Left renal pelvis (tissue), 4 donors: ENCODE measurements at regions not wholly inside any gene's neighbourhood (a gene's known extent, or its start where the extent isn't known, plus 50 kb on each side); places are given as distances from the start of the nearest gene placed in this dataset.

Source experiments
- DNase-seq, 4 donors: peaks; one replicate each; pipeline ENCODE4 v3.0.0-alpha.2; 2013; ENCODE audit warnings: low read depth in 4 of 4, low spot score in 3 of 4

DNA sequence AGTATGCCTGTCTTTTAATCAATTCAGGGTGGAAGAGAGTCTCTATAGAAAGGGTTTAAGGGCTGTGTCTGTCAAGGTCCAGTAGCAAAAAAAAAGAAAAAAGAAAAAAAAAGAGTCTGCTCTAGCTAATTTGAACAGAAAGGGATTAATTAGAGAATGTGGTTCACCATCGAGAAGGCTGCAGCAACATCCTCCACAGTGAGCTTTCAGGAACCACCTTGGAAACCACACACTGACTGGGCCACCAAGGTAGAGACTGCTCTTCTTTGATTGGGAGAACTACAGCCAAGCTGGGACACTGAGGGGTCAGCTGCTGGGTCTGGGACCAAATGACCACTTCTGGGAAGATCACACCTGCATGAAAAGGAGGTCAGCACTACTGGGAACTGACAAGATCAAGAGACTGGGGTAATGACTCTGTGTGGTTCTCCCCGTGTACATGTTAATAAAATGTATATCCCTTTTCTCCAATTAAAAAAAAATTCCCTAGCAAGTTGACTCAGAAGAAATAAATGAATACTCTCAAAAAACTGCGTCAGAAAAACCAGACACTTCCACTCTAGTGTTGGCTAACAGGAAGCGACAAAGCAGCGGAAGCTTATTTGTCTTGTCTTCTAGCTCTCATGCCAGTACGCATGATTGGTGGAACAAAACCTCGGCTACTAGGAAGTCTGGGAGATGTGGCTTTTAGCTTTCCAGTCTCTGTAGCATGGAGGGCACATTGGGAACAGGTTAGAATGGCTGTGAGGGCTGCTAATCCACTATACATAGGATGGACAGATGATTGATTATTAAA lies 60.0 kb upstream of the IVNS1ABP start:
- no peak for DNase-seq

DNA sequence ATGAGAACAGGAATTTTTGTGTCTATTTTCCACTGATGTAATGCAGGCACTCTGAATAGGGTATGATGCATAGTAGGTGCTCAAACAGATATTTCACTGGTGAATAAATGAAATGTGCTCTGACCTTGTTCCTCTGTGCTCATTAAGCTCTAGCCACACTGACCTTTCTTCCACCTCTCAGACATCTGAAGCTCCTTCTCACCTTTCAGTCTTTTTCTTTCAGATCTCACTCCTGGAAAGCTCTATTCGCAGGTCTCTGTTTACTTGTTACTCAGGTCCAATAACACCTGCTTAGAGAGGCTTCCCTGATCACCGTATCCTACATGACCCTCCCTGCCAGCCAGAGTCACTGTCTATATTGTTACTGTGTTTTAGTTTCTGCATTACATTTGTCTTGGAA lies 59.2 kb upstream of the IVNS1ABP start:
- DNase-seq = no peak

GRCh38 chr1:185375583-185375982 lies 58.5 kb upstream of the IVNS1ABP start:
- no peak for DNase-seq

- no peak for DNase-seq
Measured at GRCh38 chr1:185373813-185374529, 56.9 kb upstream of the IVNS1ABP start.

- no peak for DNase-seq
Measured at GRCh38 chr1:185369786-185370185, 52.7 kb upstream of the IVNS1ABP start.

DNA sequence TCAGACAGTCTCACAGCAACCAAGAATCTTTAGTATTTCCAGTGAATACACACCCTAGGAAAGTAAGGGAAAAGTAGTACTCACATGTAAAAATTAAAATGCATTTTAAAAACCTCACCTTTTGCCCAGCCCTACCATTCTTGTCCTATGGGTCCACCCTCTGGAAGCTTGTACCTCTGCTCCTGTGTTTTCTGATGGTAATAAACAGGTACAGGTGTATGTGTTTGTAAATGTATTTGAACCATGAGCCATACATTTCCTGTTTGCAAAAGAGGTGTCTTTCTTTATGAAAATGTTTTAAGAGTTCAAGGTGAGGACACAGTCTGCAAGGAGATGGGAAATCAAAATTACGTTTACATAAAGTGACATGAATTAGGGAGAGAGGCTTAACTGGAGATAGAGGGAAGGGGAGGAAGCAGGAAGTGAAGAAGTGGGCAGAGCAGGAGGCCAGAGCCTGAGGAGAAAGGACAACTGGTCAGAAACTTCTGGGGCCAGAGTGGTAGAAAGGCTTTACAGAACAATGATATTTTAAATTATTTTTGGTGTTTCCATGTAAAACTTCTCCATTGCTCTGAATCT lies 52.0 kb upstream of the IVNS1ABP start:
- no peak for DNase-seq

DNA sequence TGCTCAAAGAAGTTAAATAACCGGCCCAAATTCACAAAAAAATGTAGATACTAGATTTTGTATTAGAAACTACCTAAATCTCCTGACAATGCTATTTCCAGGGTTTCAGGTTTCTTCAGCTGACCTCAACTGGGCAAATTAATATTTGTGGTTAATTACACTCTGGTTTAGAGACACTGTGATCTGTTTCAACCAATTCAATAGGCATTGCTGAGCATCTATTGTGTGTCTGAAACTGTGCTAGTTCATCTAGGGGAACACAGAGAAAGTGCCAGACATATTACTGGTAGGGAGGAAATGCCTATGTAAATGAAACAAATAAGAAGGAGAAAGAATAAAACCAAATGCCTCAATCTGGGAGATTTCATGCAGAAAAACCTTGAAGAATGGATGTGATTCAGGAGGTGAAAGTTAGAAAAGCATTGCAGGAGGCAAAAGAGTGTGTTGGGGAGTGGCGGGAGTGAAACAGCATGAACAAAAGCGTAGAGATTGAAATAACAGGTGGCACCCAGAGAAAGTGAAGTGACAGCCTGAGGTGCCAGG lies 51.3 kb upstream of the IVNS1ABP start:
- no peak for DNase-seq

DNA sequence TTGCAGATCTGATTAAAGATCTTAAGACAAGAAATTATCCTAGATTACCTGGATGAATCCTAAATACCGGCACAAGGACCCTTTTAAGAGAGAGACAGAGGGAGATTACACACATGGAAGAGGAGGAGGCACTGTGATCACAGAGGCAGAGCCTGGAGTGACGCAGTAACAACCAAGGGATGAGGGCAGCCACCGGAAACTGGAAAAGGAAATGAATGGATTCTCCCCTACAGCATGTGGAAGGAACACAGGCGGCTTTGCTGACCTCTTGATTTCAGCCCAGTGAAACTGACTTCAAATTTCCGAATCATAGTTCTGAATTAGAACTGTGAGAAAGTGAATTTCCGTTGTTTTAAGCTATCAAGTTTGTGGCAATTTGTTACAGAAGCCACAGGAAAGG lies 50.2 kb upstream of the IVNS1ABP start:
- no peak for DNase-seq
